SJSA1 (cell line): ENCODE measurements at regions not wholly inside any gene's neighbourhood (a gene's known extent, or its start where the extent isn't known, plus 50 kb on each side); places are given as distances from the start of the nearest gene placed in this dataset.

Experiments
- DNase-seq, 2 experiments: peaks; one replicate each; pipeline ENCODE4 v3.0.0-alpha.2; 2015 to 2020; ENCODE audit warnings: low spot score in 2 of 2, low read depth in 1 of 2
- H3K27ac ChIP-seq: fragments of 250-450 bp; sonication (Bioruptor Pico); 2 replicates; pipeline ENCODE4 v1.5.1; 2020; ENCODE audit warnings: mild to moderate bottlenecking, moderate library complexity
- H3K27me3 ChIP-seq: fragments of 250-450 bp; sonication (Bioruptor Pico); replicated peaks from 2 replicates; pipeline ENCODE4 v1.5.1; 2020; ENCODE audit warnings: mild to moderate bottlenecking, moderate library complexity
- H3K36me3 ChIP-seq: fragments of 250-450 bp; sonication (Bioruptor Pico); 2 replicates; pipeline ENCODE4 v1.5.1; 2020; ENCODE audit warnings: mild to moderate bottlenecking
- H3K4me1 ChIP-seq: fragments of 250-450 bp; sonication (Bioruptor Pico); replicated peaks from 2 replicates; pipeline ENCODE4 v1.6.1; 2021; ENCODE audit warnings: mild to moderate bottlenecking
- H3K4me3 ChIP-seq: fragments of 250-450 bp; sonication (Bioruptor Pico); 2 replicates; pipeline ENCODE4 v1.5.1; 2020; ENCODE audit warnings: mild to moderate bottlenecking
- H3K9me3 ChIP-seq: fragments of 250-450 bp; sonication (Bioruptor Pico); replicated peaks from 2 replicates; pipeline ENCODE4 v1.5.1; 2020; ENCODE audit warnings: mild to moderate bottlenecking

- H3K27me3 ChIP-seq, result no peaks in the 10 kb centered on the region; the same call in 1 of the 2 replicates
- H3K4me3 ChIP-seq, result no peak overlapping the region
Observed at GRCh38 chr1:181417915-181418314, 65.4 kb upstream of the CACNA1E start.

GRCh38 chr1:181423301-181423918 is 59.9 kb upstream of the CACNA1E start:
- H3K36me3 ChIP-seq, result no peaks in the 10 kb centered on the region
- no peak for DNase-seq
- H3K27me3 ChIP-seq, result no peaks in the 10 kb centered on the region; the same call in 1 of the 2 replicates
- H3K27ac ChIP-seq, result no peak overlapping the region
- no peaks in the 10 kb centered on the region for H3K9me3 ChIP-seq
- no peak overlapping the region for H3K4me3 ChIP-seq
- H3K4me1 ChIP-seq, result no peaks in the 10 kb centered on the region

More at GRCh38 chr1:181417915-181418314, 65.4 kb upstream of the CACNA1E start:
- no peak for DNase-seq
- Histone ChIP-seq H3K27ac (no peak overlapping the region), H3K9me3 (no peaks in the 10 kb centered on the region), H3K36me3 (no peaks in the 10 kb centered on the region), H3K4me1 (no peaks in the 10 kb centered on the region)

- Histone ChIP-seq H3K27me3 (no peaks in the 10 kb centered on the region; the same call in 1 of the 2 replicates), H3K4me3 (no peak overlapping the region), H3K9me3 (no peaks in the 10 kb centered on the region), H3K4me1 (no peaks in the 10 kb centered on the region), H3K27ac (no peak overlapping the region), H3K36me3 (no peaks in the 10 kb centered on the region)
- peak; percentile 75 to 79 for DNase-seq
Observed at GRCh38 chr1:181424786-181425403, 58.4 kb upstream of the CACNA1E start.

- no peak overlapping the region for H3K4me3 ChIP-seq
- no peaks in the 10 kb centered on the region for H3K9me3 ChIP-seq
- H3K4me1 ChIP-seq, result no peaks in the 10 kb centered on the region
- no peaks in the 10 kb centered on the region for H3K36me3 ChIP-seq
- DNase-seq, result no peak
- H3K27ac ChIP-seq, result no peak overlapping the region
- no peaks in the 10 kb centered on the region; the same call in 1 of the 2 replicates for H3K27me3 ChIP-seq
Observed at GRCh38 chr1:181425566-181425965, 57.8 kb upstream of the CACNA1E start.

GRCh38 chr1:181429462-181429861 is 53.9 kb upstream of the CACNA1E start:
- no peak overlapping the region for H3K4me3 ChIP-seq
- H3K4me1 ChIP-seq, result no peaks in the 10 kb centered on the region
- no peaks in the 10 kb centered on the region for H3K9me3 ChIP-seq
- no peak for DNase-seq
- H3K36me3 ChIP-seq, result no peaks in the 10 kb centered on the region
- no peaks in the 10 kb centered on the region; the same call in 1 of the 2 replicates for H3K27me3 ChIP-seq
- H3K27ac ChIP-seq, result no peak overlapping the region

- Histone ChIP-seq H3K4me1 (no peaks in the 10 kb centered on the region), H3K27ac (no peak overlapping the region), H3K4me3 (no peak overlapping the region), H3K27me3 (no peaks in the 10 kb centered on the region; the same call in 1 of the 2 replicates), H3K36me3 (no peaks in the 10 kb centered on the region), H3K9me3 (no peaks in the 10 kb centered on the region)
- no peak for DNase-seq
Observed at GRCh38 chr1:181430015-181430885, 53.1 kb upstream of the CACNA1E start.
